ENCODE measurements at regions not wholly inside any gene's neighbourhood (a gene's known extent, or its start where the extent isn't known, plus 50 kb on each side); places are given as distances from the start of the nearest gene placed in this dataset.

- Histone ChIP-seq H3K27ac (ENCODE audit: poor library complexity, severe bottlenecking) (no peak overlapping the region), H3K4me3 (ENCODE audit: severe bottlenecking) (no peak overlapping the region), H3K27me3 (ENCODE audit: insufficient read depth, poor library complexity, severe bottlenecking) (no peaks in the 10 kb centered on the region), H3K4me1 (ENCODE audit: insufficient read depth, poor library complexity, severe bottlenecking) (peaks cover 42% of the 10 kb centered on the region), H3K9me3 (ENCODE audit: severe bottlenecking) (no peaks in the 10 kb centered on the region), H3K36me3 (ENCODE audit: low read depth) (no peaks in the 10 kb centered on the region)
- ATAC-seq (ENCODE audit: low read depth) (peak; percentile 33; the same call in 1 of the 3 replicates), DNase-seq (ENCODE audit: low spot score) (no peak)
- no peak for TF ChIP-seq CTCF (IDR thresholded peaks at IDR 0.05; ENCODE audit: poor library complexity, severe bottlenecking)
Observed at GRCh38 chr9:115941561-115942315, 211.9 kb upstream of the PAPPA start.

- ATAC-seq (ENCODE audit: low read depth) (no peak), DNase-seq (ENCODE audit: low spot score) (no peak)
- Histone ChIP-seq H3K36me3 (ENCODE audit: low read depth) (no peaks in the 10 kb centered on the region), H3K27ac (ENCODE audit: poor library complexity, severe bottlenecking) (peak overlapping the region; percentile 84), H3K4me3 (ENCODE audit: severe bottlenecking) (no peak overlapping the region), H3K9me3 (ENCODE audit: severe bottlenecking) (no peaks in the 10 kb centered on the region), H3K27me3 (ENCODE audit: insufficient read depth, poor library complexity, severe bottlenecking) (no peaks in the 10 kb centered on the region), H3K4me1 (ENCODE audit: insufficient read depth, poor library complexity, severe bottlenecking) (peaks cover 42% of the 10 kb centered on the region)
- TF ChIP-seq CTCF (IDR thresholded peaks at IDR 0.05; ENCODE audit: poor library complexity, severe bottlenecking) = no peak
Observed at GRCh38 chr9:115943431-115944165, 210.0 kb upstream of the PAPPA start.

- Histone ChIP-seq H3K4me1 (ENCODE audit: insufficient read depth, poor library complexity, severe bottlenecking) (peaks cover 40% of the 10 kb centered on the region), H3K27ac (ENCODE audit: poor library complexity, severe bottlenecking) (peak overlapping the region; percentile 84), H3K4me3 (ENCODE audit: severe bottlenecking) (no peak overlapping the region), H3K27me3 (ENCODE audit: insufficient read depth, poor library complexity, severe bottlenecking) (no peaks in the 10 kb centered on the region), H3K9me3 (ENCODE audit: severe bottlenecking) (no peaks in the 10 kb centered on the region), H3K36me3 (ENCODE audit: low read depth) (no peaks in the 10 kb centered on the region)
- DNase-seq (ENCODE audit: low spot score) (peak; percentile 79), ATAC-seq (ENCODE audit: low read depth) (peak; percentile 74)
- TF ChIP-seq CTCF (IDR thresholded peaks at IDR 0.05; ENCODE audit: poor library complexity, severe bottlenecking) = no peak
Observed at GRCh38 chr9:115944166-115944948, 209.2 kb upstream of the PAPPA start.

GRCh38 chr9:115945009-115945431 is 208.6 kb upstream of the PAPPA start:
- Histone ChIP-seq H3K27ac (ENCODE audit: poor library complexity, severe bottlenecking) (peak overlapping the region; percentile 84), H3K36me3 (ENCODE audit: low read depth) (no peaks in the 10 kb centered on the region), H3K4me1 (ENCODE audit: insufficient read depth, poor library complexity, severe bottlenecking) (peaks cover 33% of the 10 kb centered on the region), H3K27me3 (ENCODE audit: insufficient read depth, poor library complexity, severe bottlenecking) (no peaks in the 10 kb centered on the region), H3K4me3 (ENCODE audit: severe bottlenecking) (no peak overlapping the region), H3K9me3 (ENCODE audit: severe bottlenecking) (no peaks in the 10 kb centered on the region)
- no peak; the same call in 2 of the 3 replicates for ATAC-seq (ENCODE audit: low read depth)
- DNase-seq (ENCODE audit: low spot score) = no peak
- no peak for TF ChIP-seq CTCF (IDR thresholded peaks at IDR 0.05; ENCODE audit: poor library complexity, severe bottlenecking)
